Common myeloid progenitor, CD34-positive (primary cell): ENCODE measurements at regions not wholly inside any gene's neighbourhood (a gene's known extent, or its start where the extent isn't known, plus 50 kb on each side); places are given as distances from the start of the nearest gene placed in this dataset.
"Not testable (repeated sequence)": the region's sequence is repeated elsewhere in the genome, so short reads cannot be mapped to it uniquely, and the experiment has no call there.

Source experiments
- CTCF ChIA-PET: fragments of 350-600 bp; sonication (Branson Sonifier 250); formaldehyde crosslinking; loops from one replicate; lab custom pipeline; 2021; ENCODE audit warnings: antibody characterized with exemption; lab: Charles Lee
- POLR2A ChIA-PET: fragments of 350-600 bp; sonication (Branson Sonifier 250); formaldehyde crosslinking; loops from one replicate; lab custom pipeline; 2021; ENCODE audit warnings: antibody characterized with exemption; lab: Charles Lee
- DNase-seq, 3 donors: peaks; one replicate each; pipeline versions ENCODE4 v3.0.0 to v3.0.0-alpha.2; 2013
- H3K27ac ChIP-seq, 2 experiments: 1 replicate in 1 of 2; 2 replicates in 1 of 2; pipeline ENCODE4 v1.7.0; 2013; ENCODE audit warnings: inconsistent platforms in 2 of 2, low read length in 2 of 2, mild to moderate bottlenecking in 2 of 2, low read depth in 1 of 2, moderate library complexity in 1 of 2; ENCODE audit not compliant: severe bottlenecking in 2 of 2, insufficient read depth in 1 of 2, poor library complexity in 1 of 2
- H3K27me3 ChIP-seq, 5 experiments: replicated peaks in 2 of 5; 1 replicate in 3 of 5; 2 replicates in 2 of 5; pipeline versions ENCODE4 v1.6.1 to v1.7.0; 2013; ENCODE audit warnings: low read length in 4 of 5, mild to moderate bottlenecking in 2 of 5, moderate library complexity in 2 of 5, inconsistent platforms in 1 of 5; ENCODE audit not compliant: insufficient read depth in 5 of 5, control insufficient read depth in 4 of 5
- H3K36me3 ChIP-seq, 4 experiments: 1 replicate in 2 of 4; 2 replicates in 2 of 4; pipeline versions ENCODE4 v1.6.1 to v1.7.0; 2013; ENCODE audit warnings: low read length in 3 of 4, control low read depth in 1 of 4, mild to moderate bottlenecking in 1 of 4; ENCODE audit not compliant: control insufficient read depth in 4 of 4, insufficient read depth in 4 of 4
- H3K4me1 ChIP-seq, 4 experiments: 1 replicate in 3 of 4; 2 replicates in 1 of 4; pipeline versions ENCODE4 v1.6.1 to v1.7.1; 2013; ENCODE audit warnings: low read length in 3 of 4, mild to moderate bottlenecking in 3 of 4, control low read depth in 1 of 4, inconsistent platforms in 1 of 4, moderate library complexity in 1 of 4; ENCODE audit not compliant: control insufficient read depth in 4 of 4, insufficient read depth in 4 of 4; ENCODE audit errors: control extremely low read depth in 1 of 4
- H3K4me3 ChIP-seq, 7 experiments: 1 replicate in 4 of 7; 2 replicates in 3 of 7; pipeline versions ENCODE4 v1.5.1 to v1.7.0; 2013; ENCODE audit warnings: mild to moderate bottlenecking in 7 of 7, low read length in 6 of 7, moderate library complexity in 6 of 7, inconsistent platforms in 2 of 7, low read depth in 2 of 7, control low read depth in 1 of 7; ENCODE audit not compliant: insufficient read depth in 4 of 7, control insufficient read depth in 1 of 7; ENCODE audit errors: extremely low read depth in 1 of 7
- H3K9me3 ChIP-seq, 5 experiments: 1 replicate in 4 of 5; 2 replicates in 1 of 5; pipeline versions ENCODE4 v1.6.1 to v1.7.1; 2013; ENCODE audit warnings: low read length in 4 of 5, mild to moderate bottlenecking in 2 of 5, inconsistent platforms in 1 of 5, low read depth in 1 of 5, moderate library complexity in 1 of 5; ENCODE audit not compliant: control insufficient read depth in 4 of 5, insufficient read depth in 2 of 5; ENCODE audit errors: control extremely low read depth in 1 of 5
- WGBS: methylation state at CpG from one replicate; pipeline ENCODE4 v1.1.5; 2013; ENCODE audit not compliant: insufficient coverage; 5-methylcytosine and 5-hydroxymethylcytosine counted together

DNA sequence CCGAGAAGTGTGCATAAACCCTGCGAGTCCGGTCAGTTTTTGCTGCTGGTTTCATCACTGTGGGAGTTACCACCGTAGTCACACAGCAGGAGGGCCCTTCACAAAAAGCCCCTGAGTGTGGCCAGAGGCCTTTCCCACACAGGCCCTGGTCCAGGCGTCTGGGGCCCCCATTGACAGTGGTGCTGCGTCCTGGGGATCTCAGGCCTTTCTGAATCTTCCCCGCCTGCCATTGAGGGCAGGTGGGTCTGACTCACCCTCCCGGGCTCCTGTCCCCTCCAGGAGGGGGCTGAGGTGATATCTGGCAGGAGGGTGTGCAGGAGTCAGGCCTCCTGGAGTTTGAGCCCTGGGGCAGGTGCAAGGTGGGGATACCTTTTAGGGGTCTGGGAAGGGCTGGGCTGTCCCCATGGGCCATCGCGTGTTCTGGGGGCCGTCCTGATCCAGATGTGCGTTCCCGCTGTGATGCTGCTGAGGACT is 358.5 kb downstream of the TMEM121 start:
- Histone ChIP-seq H3K4me3 (peak overlapping the region; percentile 17 to 93 (median 86)), H3K36me3 (peaks cover 0 to 19% (median 10%) of the 10 kb centered on the region in 4 experiments), H3K27ac (peak overlapping the region in 1 of 2 experiments; percentile 25), H3K27me3 (no peaks in the 10 kb centered on the region), H3K4me1 (peaks cover 0 to 95% (median 71%) of the 10 kb centered on the region in 4 experiments), H3K9me3 (peaks cover 0 to 6% (median 0%) of the 10 kb centered on the region in 5 experiments)
- WGBS, result 40% methylated on average over 7 of the region's 13 CpGs
- ChIA-PET CTCF (no interaction called here), POLR2A (no interaction called here)
- no peak for DNase-seq

DNA sequence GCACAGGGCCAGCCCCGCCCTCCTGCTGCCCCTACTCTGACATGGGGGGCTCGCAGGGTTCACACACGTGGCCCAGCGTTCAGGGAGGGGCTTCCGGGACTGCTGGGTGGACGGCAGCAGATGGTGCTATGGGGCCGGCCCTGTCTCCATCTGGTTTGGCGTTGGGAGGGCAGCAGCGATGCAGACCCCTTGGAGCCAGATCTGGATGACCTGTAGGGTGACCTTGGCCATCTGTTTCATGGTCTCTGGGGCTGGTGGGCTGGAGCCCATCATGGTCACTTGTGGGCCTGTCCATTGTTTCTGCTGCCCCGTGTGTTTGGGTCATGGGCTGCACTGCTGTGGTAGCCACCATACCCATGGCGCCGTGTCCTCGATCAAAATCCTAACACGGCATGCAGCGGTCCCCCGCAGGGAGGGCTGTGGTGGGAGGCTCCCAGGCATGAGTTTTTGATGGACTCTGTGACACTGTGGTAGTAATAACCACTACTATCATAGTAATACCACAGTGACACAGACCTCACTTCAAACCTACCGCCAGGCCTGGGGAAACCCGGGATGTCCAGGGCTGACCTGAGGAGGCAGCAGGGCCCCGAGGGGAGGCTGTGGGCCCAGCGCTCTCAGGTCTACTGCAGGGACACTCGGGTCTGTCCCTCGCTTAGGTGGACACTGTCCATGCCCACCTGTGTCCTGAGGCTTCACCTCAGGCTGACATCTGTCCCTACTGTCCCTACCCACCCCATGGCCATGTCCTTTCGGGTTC is 359.4 kb downstream of the TMEM121 start:
- CTCF ChIA-PET, result no interaction called here
- DNase-seq, result peak in 1 of 3 donors; percentile 45
- H3K27ac ChIP-seq, result peak overlapping the region in 1 of 2 experiments; percentile 25
- peaks cover 0 to 6% (median 0%) of the 10 kb centered on the region in 5 experiments for H3K9me3 ChIP-seq
- 24% methylated on average over 13 of the region's 23 CpGs for WGBS
- H3K27me3 ChIP-seq, result no peaks in the 10 kb centered on the region
- peaks cover 0 to 97% (median 72%) of the 10 kb centered on the region in 4 experiments for H3K4me1 ChIP-seq
- H3K36me3 ChIP-seq, result peaks cover 0 to 24% (median 10%) of the 10 kb centered on the region in 4 experiments
- H3K4me3 ChIP-seq, result peak overlapping the region; percentile 16 to 93 (median 86)
- POLR2A ChIA-PET, result no interaction called here

DNA sequence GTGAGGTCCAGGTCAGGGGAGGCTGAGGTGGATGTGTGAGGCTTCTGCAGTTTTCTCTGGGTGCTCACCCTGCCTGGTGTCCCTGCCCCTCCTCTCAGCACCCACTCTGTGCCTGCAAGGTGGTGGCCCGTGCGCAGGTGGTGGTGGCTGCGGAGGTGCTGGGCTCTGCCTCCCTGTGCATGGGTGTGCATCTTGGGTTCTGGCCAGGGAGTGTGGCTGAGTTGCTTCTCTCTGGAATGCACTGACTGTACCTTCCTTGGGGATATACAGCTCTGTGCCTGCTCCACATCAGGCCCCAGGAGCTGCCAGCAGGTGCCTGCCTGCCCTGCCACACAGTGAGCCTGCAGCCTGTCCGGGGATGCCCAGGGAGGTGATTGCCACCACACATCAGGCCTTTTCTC is 360.4 kb downstream of the TMEM121 start:
- peaks cover 0 to 30% (median 5%) of the 10 kb centered on the region in 4 experiments for H3K36me3 ChIP-seq
- H3K27me3 ChIP-seq, H3K27ac ChIP-seq, POLR2A ChIA-PET, DNase-seq, H3K9me3 ChIP-seq: not testable (repeated sequence)
- peak overlapping the region; percentile 1 to 96 (median 48) for H3K4me3 ChIP-seq
- WGBS, result 58% methylated on average over 4 of the region's 4 CpGs
- peaks cover 0 to 95% (median 71%) of the 10 kb centered on the region in 4 experiments for H3K4me1 ChIP-seq
- CTCF ChIA-PET, result interaction anchor here (0.8 kb wide), 1 partner anchor 9 kb away, joined by 3 read pairs; no protein-coding TSS in a partner anchor

DNA sequence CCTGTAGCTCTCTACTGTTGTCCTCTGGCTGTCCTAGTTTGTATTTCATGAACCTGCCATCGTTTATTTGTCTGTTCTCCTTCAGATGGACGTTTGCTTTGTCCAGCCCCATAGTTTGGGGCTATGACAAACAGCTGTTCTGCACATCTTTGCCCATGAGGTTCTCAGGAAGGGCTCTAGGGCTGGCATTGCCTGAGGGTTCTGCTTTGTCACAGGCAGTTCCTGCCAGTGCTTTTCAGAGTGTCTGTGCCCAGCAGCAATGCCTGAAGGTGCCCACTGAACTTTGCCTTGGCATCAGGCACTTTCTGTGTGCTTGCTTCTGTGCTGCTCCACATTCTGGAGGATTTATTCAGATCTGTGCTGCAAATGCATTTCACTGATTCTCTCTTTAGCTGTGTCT is 361.3 kb downstream of the TMEM121 start:
- CTCF ChIA-PET, result interaction anchor here (0.8 to 1.4 kb wide), 3 partner anchors 10 to 44 kb away, joined by 3 to 4 read pairs (median 3); no protein-coding TSS in a partner anchor
- POLR2A ChIA-PET, result interaction anchor here (1.0 to 1.4 kb wide), 3 partner anchors 10 to 70 kb away, joined by 3 to 4 read pairs (median 3); no protein-coding TSS in a partner anchor
- Histone ChIP-seq H3K4me3 (peak overlapping the region in 5 of 7 experiments; percentile 23 to 96 (median 85)), H3K27me3 (no peaks in the 10 kb centered on the region), H3K27ac (no peak overlapping the region), H3K9me3 (peaks cover 0 to 6% (median 0%) of the 10 kb centered on the region in 5 experiments), H3K36me3 (peaks cover 0 to 30% (median 5%) of the 10 kb centered on the region in 4 experiments), H3K4me1 (peaks cover 0 to 93% (median 73%) of the 10 kb centered on the region in 4 experiments)
- DNase-seq, result peak in 1 of 3 donors; percentile 56
- 11% methylated on average over 2 of the region's 2 CpGs for WGBS

DNA sequence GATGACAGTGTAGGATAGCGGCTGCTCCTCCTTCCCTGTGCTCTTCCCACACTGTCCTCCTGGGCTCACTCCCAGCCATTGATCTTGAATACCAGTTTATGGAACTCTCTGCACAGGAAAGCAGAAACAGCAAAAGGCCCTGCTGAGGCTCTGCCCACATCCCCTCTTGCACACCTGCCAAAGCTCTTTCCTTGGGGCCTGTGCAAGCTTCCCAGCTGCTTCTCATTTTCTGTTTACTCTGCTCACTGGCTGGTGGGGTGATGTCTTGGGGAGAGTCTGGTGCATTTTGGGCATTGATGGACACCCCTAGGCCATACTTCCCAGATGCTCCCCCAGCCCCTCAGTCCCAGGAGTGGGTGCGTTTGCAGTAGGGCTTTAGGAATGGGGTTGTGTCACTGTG is 361.8 kb downstream of the TMEM121 start:
- peak in 1 of 3 donors; percentile 61 for DNase-seq
- Histone ChIP-seq H3K4me3 (peak overlapping the region in 6 of 7 experiments; percentile 23 to 96 (median 80)), H3K27me3 (no peaks in the 10 kb centered on the region), H3K27ac (peak overlapping the region in 1 of 2 experiments; percentile 58), H3K4me1 (peaks cover 0 to 93% (median 73%) of the 10 kb centered on the region in 4 experiments), H3K36me3 (peaks cover 0 to 29% (median 4%) of the 10 kb centered on the region in 4 experiments), H3K9me3 (peaks cover 0 to 6% (median 0%) of the 10 kb centered on the region in 5 experiments)
- ChIA-PET POLR2A (interaction anchor here (1.0 to 1.4 kb wide), 3 partner anchors 10 to 70 kb away, joined by 3 to 4 read pairs (median 3); no protein-coding TSS in a partner anchor), CTCF (interaction anchor here (1.2 to 1.4 kb wide), 2 partner anchors 26 to 44 kb away, joined by 3 to 4 read pairs; no protein-coding TSS in a partner anchor)
- 17% methylated on average over 1 of the region's 2 CpGs for WGBS

DNA sequence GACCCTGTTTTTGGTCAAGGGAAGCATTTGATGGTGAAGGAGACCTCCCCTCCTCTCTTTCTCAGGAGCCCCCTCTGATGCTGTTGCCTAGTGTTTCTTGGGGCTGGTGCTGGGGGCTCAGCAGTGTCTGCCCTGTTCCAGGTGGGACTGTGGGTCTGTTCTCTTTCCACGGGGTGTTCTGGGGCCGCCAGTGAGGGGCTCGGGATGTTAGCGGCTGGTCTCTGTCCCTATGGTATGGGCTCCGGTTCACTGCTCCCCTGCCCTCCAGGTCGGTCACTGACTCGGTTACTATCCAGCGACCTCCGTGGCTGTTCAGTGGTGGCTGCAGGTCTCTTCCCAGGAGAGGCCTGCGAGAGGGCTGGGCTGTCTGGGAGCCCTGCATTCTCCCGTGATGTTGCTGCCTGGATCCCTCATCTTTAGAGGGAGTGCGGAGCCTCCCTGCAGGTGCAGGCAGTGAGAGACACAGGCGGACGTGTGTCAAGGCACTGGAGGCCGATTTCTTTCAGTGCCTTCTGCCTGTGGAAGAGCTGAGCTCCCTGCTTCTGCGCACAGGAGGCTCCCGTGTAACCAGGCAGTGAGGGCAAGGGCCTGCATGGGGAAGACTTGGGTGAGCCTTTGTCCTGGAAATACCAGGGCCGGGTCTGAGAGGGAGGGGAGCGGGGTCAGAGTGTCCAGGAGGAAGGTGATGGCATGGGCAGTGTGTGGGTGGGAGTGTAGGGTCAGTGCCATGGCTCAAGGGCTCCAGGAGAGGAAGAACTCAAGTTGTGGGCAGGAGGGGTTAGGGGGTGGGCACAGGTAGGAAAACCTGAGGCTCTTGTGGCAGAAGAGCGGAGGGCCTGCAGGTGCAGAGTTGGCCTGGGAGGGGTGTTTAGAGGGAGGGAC is 362.6 kb downstream of the TMEM121 start:
- POLR2A ChIA-PET, result interaction anchor here (0.9 to 3.7 kb wide), 8 partner anchors 8 to 71 kb away, joined by 3 to 35 read pairs (median 8); no protein-coding TSS in a partner anchor
- H3K27ac ChIP-seq, result peak overlapping the region; percentile 52 to 58
- peak overlapping the region; percentile 33 to 96 (median 81) for H3K4me3 ChIP-seq
- peaks cover 0 to 91% (median 69%) of the 10 kb centered on the region in 4 experiments for H3K4me1 ChIP-seq
- CTCF ChIA-PET, result interaction anchor here (0.8 to 1.4 kb wide), 7 partner anchors 8 to 113 kb away, joined by 3 to 6 read pairs (median 3); no protein-coding TSS in a partner anchor
- H3K36me3 ChIP-seq, result peaks cover 0 to 28% (median 3%) of the 10 kb centered on the region in 4 experiments
- peaks cover 0 to 6% (median 0%) of the 10 kb centered on the region in 5 experiments for H3K9me3 ChIP-seq
- DNase-seq, result no peak
- 25% methylated on average over 15 of the region's 20 CpGs for WGBS
- no peaks in the 10 kb centered on the region for H3K27me3 ChIP-seq
